NCI-H2196 treated with DMSO at 0.1 percent for 48 hours (cell line): ENCODE measurements at regions not wholly inside any gene's neighbourhood (a gene's known extent, or its start where the extent isn't known, plus 50 kb on each side); places are given as distances from the start of the nearest gene placed in this dataset.
"Not testable (repeated sequence)": the region's sequence is repeated elsewhere in the genome, so short reads cannot be mapped to it uniquely, and the experiment has no call there.

Experiments
- DNase-seq: peaks from one replicate; lab custom pipeline; 2025; ENCODE audit not compliant: unreplicated experiment; lab: John Stamatoyannopoulos, UW

DNA sequence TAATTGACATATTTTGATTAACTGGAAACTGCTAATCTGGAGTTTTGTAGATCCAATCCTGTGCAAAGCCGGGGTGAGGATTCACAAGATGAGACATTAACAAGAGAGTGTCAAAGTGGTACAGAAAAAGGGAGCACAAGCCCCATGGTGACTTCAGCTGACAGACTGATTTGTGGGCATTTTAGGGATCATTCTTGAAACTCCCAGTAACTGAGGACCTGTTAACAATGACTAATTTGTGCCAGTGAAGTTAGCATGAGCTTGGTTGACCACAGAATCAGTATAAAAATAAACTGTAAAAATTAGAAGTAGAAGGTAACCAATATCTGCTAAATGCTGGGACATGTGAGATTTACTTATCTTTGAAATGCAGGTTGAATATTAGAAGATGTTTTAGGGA is 1578.3 kb downstream of the EFNA5 start:
- DNase-seq, result no peak

DNA sequence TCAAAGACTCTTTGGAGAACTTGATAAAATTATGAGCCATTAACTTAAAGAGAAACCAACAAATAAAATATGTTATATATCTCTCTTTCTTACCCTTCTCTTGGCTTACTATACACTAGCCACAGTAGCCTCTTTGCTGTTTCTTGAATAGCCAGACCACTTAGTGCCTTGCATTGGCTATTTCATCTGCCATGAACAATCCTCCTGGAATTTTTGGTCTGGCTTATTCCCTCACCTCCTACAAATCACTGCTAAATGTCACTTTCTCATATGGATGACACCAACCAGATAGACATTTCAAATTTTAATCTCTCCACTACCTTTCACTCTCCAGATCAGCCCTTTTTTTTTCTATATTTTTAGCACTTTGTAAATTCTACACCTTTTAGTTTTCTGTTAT is 1581.7 kb downstream of the EFNA5 start:
- DNase-seq, result no peak

DNA sequence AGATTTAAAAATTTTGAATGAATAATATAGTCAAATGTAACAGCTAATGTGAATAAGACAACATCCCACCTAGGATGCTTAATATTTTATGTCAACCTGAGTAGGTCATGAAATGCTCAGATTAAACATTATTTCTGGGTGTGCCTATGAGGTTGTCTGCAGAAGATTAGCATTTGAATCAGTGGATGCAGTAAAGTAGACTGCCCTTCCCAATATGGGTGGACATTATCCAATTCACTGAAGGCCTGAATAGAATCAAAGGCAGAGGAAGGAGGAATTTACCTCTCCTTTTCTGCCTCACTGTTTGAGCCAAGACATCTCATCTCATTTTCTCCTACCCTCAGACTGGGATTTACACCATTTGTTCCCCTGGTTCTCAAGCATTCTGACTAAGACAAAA is 1582.3 kb downstream of the EFNA5 start:
- no peak for DNase-seq

DNA sequence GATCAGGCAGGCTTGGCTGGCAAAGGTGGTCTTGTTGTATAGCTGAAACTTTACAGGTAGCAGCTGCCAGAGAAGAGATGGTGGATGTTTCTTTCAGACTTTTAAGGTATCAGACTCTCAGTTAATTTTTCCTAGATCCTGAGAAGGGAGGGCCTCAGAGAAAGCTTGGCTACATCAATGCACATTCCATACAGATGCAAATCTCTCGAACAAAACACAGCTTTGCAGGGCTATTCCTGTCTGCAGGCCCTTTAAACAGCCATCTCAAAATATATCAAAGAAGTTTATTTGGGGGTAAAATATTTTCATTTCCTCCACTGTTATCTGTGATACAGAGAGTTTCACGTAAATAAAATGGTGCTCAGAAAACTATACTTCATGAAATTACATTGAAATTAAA is 1584.4 kb downstream of the EFNA5 start:
- DNase-seq, result no peak

DNA sequence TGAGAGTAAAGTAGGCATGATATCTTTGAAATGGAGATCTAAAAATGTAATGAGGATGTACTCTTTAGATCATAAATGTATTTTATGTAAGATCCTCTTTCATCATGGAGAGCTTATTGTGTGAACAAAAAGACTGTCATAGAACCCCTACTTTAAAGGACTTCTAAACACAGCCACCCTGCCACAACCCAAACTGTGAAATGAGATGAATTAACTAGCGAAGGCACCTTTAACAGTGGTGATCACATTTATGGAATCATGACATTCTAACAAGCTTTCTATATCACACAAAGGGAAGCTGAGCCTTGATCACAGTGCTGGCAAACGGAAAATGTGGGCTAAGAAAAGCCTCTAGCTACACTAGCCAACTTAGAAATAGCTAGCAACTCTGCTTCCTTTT is 1585.2 kb downstream of the EFNA5 start:
- no peak for DNase-seq

DNA sequence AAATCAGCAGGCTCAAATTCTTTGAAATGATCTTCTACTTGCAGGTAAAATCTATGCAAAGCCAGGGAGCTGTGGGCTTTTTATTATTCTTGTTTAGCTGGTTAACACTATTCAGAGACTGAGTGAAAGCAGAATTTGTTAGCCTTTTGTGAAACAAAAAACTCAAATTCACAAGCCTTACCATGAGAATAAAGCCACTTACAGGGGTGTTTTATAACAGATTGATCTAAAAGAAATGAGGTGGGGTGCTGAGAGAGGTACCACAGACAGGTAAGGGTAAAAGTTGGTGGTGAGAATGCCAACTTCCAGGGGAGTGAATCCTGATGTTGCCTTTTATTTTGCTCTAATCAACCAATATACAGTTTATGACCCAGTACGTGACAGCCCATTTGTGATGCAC is 1585.6 kb downstream of the EFNA5 start:
- DNase-seq, result no peak

DNA sequence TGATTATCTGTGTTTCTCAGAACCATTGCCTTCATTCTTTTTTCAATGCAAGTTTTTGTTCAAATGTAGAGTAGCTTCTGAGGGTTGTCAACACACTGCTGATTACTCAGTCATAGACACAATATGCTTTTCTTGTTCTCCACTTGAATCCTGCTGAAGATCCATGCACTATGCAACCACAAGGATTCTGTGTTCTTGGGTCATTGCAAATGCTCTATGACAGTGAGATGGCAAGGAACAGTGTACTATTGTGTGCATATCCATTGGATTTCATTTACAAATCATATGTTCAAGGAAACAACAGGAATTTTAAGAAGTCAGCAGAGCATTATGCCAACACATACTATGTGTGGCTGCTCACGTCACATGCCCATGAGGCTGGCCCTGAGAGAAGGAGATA is 1590.2 kb downstream of the EFNA5 start:
- DNase-seq, result no peak

DNA sequence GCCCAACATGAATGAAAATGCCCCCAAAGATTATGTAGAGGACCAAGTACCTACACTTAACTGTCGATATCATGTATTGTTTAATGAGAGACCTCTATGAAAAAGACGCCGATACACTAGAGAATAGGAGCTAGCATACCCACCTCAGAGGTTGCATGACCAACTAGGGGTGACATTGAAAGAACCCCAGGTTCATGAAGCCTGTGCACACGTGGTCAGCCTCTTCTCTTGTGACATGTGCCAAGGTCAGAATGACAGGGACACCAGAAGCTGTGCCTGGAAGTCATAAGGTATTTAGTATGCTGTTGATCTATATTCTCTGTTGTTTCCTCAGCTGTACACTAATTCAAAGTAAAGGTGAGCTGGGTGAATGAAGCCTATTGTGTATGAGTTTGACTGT is 1594.1 kb downstream of the EFNA5 start:
- no peak for DNase-seq

DNA sequence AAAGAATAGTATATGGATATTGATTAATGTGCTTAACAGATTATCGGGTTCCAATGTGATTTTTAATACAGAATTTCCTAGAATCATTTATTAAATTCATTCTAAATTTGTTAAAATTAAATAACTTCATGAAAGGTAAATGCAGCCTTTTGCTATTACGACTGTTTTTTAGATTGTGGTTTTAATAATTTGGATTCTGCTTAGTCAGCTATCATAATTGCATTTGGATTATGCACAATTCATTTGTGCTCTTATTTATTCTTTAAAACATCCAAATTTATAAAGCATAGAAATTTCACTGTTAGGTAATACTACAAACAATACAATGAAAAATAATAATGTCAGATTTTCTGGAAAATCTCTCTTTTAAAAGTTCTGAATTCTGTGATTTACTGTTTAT is 1598.5 kb downstream of the EFNA5 start:
- no peak for DNase-seq

DNA sequence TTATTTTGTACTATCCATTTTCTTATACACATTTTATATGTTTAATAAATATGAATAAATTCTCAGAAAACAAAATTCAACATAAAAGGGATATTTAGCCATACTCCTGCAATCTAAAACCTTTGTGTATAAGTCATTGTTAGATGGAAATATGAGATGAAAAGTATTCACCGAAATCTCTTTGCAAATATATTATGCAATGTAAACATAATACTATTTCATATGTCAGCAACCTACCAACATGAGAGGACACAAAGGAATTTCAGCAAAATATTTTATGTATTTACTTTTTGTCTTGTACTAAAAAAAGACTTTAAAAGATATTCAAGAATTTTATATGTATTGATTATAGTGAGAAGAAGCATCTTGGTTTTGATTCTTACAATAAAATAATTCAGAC is 1623.4 kb downstream of the EFNA5 start:
- DNase-seq, result no peak

DNA sequence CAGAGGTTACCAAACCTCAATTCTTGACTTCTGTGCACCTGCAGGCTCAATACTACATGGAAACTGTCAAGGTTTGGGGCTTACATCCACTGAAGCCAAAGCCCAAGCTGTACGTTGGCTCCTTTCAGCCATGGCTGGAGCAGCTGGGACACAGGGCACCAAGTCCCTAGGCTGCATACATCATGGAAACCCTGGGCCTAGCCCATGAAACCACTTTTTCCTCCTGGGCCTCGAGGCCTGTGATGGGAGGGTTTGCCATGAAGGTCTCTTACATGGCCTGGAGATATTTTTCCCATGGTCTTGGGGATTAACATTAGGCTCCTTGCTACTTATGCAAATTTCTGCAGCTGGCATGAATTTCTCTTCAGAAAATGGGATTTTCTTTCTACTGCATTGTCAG is 1638.7 kb downstream of the EFNA5 start:
- not testable (repeated sequence) for DNase-seq

DNA sequence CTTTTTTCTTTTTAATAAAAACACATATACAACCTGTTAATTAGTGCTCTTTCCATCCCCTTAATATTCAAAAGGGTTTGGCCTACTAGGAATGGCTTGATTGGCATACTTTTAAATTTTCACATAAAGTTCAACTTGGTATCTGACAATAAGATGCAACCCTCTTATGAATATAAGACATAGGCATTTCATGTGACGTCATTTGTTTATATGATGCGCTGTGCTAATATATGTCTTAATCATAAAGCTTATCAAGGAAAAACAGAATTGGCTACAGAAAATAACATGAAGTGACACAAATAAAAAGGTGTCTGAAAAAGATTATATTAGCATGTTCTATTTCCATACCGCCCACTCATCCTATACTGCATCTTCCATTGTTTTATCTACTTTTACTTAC is 1642.4 kb downstream of the EFNA5 start:
- DNase-seq, result no peak

DNA sequence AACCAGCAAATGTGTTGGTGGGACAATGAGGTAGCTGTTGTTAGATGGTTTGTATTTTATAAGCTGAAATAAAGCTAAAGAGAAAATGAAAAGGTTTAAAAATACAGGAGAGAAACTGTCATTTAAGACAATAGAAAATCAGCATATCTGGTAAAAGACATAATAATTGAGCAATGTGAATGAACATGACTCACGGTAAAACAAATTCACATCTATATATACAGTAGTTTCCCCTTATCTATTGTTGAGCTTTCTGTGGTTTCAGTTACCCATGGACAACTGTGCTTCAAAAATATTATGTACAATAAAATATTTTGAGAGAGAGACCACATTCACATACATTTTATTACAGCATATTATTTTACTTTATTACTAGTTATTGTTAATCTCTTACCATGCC is 1649.8 kb downstream of the EFNA5 start:
- no peak for DNase-seq

DNA sequence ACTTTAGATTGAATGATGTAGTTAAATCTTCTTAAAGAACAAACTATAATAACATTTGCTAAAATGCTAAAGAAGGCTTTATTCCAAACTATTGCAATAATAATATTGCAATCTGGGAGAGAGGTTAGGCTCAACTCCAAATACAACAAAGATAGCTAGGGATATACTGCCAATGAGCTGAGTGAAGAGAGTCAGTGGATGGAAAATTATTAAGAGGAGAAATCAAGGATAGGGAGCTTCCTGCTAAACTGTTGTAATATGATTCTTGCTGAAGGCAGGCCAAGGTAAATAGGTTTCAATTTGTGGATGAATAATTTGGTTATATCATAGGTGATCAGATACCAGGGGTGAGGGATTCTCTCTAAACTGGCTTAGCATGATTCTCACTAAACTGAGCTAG is 1651.5 kb downstream of the EFNA5 start:
- peak; percentile 21 for DNase-seq

DNA sequence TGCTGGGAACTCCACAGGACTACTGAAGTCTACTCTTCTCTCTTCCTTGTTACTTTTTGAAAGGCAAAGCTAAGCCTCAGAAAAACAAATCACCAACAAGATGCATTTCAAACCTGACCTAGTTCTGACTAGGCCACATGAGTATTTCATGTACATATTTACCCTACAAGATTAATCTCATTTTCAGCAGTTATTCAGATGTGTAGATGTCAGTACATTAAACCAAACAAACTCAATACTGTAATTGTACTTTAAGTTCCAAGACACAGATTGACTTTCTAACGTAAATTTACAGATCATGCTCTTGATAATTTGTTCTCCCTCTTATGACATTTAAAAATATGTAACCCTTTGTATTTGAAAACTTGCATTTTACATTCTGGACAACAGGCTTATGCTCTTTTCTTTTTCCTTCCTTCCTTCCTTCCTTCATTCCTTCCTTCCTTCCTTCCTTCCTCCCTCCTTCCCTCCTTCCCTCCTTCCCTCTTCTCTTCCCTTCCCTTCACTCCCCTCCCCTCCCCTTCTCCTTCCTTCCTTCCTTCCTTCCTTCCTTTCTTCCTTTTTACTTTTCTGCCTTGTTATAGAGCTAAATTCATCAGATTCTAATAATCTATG is 1653.4 kb downstream of the EFNA5 start:
- DNase-seq, result no peak

DNA sequence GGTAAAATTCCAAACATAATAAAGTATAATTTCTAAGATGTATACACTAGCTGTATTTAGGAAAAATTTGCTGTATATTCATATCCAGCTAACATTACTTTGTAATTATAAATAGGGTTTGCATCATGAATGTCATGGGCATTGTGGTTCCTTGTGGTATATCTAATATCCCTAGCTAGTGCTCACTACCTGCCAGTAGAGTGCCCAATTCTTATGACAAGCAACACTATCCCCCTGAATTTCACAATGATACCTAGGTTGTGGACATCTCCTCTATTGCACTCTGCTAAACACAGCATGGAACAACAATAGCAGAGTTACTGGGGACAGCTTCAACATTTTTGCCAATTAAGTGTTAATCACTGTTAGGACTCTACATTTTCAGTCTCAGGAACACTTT is 1656.5 kb downstream of the EFNA5 start:
- DNase-seq, result no peak

DNA sequence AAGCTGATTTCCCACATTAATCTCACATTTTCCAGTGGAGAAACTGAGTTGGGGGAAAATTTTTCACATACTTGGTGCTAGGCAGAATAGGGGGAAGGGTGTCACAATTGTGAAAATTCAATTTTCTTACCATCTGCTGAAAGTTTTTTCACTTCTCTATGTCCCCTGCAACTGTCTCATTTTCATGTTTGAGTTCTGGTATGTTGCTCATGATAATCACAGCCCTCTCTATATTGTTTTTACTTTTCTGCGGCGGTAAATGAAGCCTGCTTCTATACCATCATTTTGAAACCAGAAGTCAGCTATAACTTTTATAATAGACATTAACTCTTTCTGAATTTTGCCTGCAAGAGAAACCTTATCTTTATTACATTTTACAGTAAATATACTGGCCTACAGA is 1664.5 kb downstream of the EFNA5 start:
- DNase-seq, result no peak

DNA sequence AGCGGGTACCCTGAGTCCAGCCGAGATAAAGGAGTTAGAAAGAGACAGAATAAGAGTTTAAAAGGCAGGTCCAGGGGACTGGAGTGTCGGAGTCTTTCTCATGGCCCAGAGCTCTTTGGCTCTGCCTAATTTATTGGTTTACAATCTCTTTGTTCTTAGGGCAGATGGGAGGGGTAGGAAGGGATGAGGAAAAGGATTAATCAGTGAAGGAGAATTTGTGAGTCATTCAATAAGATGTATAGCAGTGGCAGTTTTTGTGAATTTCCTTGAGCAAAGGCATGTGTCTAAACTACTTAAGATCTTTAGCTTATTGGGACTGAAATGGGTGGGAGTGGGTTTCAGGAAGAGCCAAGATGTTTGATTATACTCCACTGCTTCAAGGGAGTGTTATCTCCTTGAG is 1671.7 kb downstream of the EFNA5 start:
- DNase-seq, result not testable (repeated sequence)

DNA sequence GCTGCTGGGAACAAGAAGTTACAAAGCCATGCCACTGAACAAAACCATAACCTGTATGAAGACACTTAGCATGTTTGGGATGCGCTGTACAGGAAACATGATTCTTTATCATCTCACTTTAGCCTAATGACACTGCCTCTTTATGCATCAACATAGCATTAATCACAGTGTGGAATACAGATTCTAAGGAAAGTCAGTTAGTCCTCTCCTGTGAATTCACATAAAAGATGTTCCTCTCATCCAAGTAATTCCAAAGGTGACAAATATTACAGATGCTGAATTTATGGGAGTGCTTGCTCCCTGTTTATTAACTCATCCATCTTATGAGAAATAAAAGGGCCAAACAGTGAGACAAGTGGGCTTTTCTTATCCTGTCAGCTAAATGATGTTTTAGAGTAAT is 1677.7 kb downstream of the EFNA5 start:
- DNase-seq, result no peak

DNA sequence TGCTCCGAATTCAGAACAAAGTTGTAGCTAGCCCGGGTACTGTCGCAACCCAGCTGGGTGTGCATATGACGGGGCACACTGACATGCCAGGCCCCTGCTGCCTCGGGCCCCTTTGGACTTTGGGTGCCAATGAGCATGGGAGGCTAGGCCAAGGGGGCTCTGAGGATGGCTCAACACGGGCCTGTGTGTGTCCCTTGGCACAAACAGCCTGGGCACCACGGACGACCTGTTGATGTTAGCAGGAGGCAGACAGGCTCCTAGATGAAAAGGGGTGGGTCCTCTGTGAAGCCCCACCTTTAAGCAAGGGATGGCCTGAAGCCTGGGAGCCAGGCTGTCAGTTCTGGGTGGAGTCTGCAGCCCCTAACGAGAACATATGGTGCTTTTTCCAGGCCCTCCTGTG is 1688.2 kb downstream of the EFNA5 start:
- DNase-seq, result no peak

DNA sequence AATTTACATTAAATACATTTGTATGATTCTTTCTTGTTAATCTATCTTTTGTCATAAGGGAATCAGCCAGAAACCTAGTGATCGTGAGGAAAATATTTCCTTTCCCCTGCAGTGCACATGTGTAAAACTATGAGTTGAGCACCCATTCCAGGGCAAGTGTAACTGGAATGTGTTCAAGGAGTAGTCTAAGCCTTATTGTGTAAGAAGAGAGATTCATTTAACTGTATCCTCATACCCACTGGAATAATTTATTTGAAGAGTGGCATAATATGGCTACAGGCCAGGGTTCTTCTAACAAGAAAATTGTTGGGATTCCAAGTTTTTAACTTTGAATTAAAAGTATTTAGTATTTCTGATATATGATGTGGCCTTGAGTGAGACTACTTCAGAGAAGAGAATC is 1692.7 kb downstream of the EFNA5 start:
- no peak for DNase-seq

DNA sequence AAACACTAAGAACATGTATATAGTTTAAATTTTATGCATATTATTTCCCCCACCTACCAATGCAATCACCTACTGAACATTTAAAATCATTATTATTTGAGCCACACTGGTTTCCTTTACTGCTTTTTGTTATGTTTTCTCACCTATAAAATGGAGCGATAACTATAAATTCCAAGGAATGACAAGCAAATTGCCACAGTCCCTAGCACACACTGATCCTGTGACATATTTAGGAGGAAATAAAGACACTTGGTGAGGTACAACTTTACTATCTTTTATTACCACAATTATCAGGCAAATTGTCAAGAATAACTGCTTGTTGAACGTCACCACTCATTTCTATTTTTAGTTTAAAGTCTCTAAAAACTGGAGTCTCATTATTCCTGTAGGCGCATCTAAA is 1693.6 kb downstream of the EFNA5 start:
- DNase-seq, result no peak

DNA sequence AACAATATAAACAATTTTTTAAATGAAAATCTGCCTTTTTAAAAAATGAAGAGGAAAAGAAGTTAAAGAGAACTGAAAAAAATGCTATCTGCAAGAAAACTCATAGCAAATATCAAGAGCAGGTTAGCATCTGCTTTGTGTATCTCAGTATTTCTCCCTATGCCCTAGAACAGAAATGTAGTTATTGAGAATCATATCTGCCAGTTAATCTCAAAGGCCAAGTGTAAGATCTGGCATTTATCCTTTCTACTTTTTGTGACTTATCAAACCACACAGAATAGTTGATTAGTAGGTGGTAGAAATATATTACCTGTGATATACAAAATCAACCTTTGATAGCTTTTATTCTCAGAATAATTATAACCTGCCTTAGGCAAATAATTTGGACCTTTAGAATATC is 1699.8 kb downstream of the EFNA5 start:
- DNase-seq, result no peak

DNA sequence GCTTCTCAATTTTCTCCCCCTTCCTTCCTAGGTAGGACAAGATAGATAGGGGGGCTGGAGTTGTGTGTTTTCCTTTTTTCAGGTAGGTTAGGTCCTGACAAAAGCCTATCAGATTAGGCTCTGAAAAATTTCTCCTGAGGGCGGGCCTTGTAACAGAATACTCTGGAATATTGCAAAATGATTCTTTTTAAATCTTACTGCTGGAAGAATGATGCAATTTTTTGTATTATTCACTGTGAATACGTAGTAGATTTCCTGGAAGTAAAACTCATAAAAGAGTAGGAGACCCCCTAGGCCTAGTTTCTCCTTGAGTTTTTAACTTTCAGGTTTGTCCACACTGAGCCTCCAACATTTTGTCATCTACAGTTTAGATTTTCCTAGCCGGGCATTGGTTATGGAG is 1701.8 kb downstream of the EFNA5 start:
- no peak for DNase-seq
